Heart right ventricle (tissue), 16 donors: ENCODE measurements at regions not wholly inside any gene's neighbourhood (a gene's known extent, or its start where the extent isn't known, plus 50 kb on each side); places are given as distances from the start of the nearest gene placed in this dataset.

Experiments used
- ATAC-seq, 8 donors: fragments of 200-7000 bp; cut with Tn5 transposase; one replicate each; pipeline ENCODE4 v1.9.1; 2020; ENCODE audit warnings: mild to moderate bottlenecking in 8 of 8, moderate library complexity in 8 of 8, moderate number of reproducible peaks in 1 of 8
- DNase-seq, 2 donors: peaks; one replicate each; pipeline ENCODE4 v3.0.0-alpha.2; 2020
- H3K27ac ChIP-seq, 10 donors: fragments of 200-600 bp; sonication (generic) in 2 of 10; one replicate each; pipeline versions ENCODE4 v1.5.0 to v1.8.0; 2020 to 2022; ENCODE audit warnings: mild to moderate bottlenecking in 3 of 10
- H3K27me3 ChIP-seq, 7 donors: fragments of 200-600 bp; one replicate each; pipeline ENCODE4 v1.8.0; 2021 to 2022; ENCODE audit warnings: mild to moderate bottlenecking in 2 of 7
- H3K36me3 ChIP-seq, 9 donors: fragments of 200-600 bp; sonication (generic) in 1 of 9; one replicate each; pipeline versions ENCODE4 v1.5.0 to v1.8.0; 2020 to 2022; ENCODE audit warnings: mild to moderate bottlenecking in 2 of 9
- H3K4me1 ChIP-seq, 9 donors: fragments of 200-600 bp; sonication (generic) in 1 of 9; one replicate each; pipeline versions ENCODE4 v1.5.0 to v1.8.0; 2020 to 2022; ENCODE audit warnings: mild to moderate bottlenecking in 4 of 9
- H3K4me3 ChIP-seq, 10 donors: fragments of 200-600 bp; sonication (generic) in 2 of 10; one replicate each; pipeline versions ENCODE4 v1.5.0 to v1.8.0; 2020 to 2022; ENCODE audit warnings: mild to moderate bottlenecking in 7 of 10, moderate library complexity in 2 of 10
- H3K9me3 ChIP-seq, 11 donors: fragments of 200-600 bp in 10 of 11; sonication (generic) in 2 of 11; one replicate each; pipeline versions ENCODE4 v1.5.0 to v1.8.0; 2013 to 2022; ENCODE audit warnings: mild to moderate bottlenecking in 2 of 11, control low read depth in 1 of 11, moderate library complexity in 1 of 11
- WGBS, 2 donors: extraction: QIAGEN DNeasy Blood & Tissue Kit; methylation state at CpG; one replicate each; pipeline ENCODE4 v1.1.7; 2013; ENCODE audit warnings: inconsistent platforms in 1 of 2; 5-methylcytosine and 5-hydroxymethylcytosine counted together
- intact Hi-C, 10 donors: fragments of 100-400 bp; cut with DNase I; formaldehyde crosslinking; loops; one replicate each; pipeline versions ENCODE4 v1.11.1 to v1.14.2; 2022
- TF ChIP-seq, protein P1 (sequence below), 9 donors: fragments of 200-600 bp; sonication (generic) in 2 of 9; IDR thresholded peaks; one replicate each; pipeline versions ENCODE4 v1.5.0 to v1.8.0; 2021 to 2022; ENCODE audit warnings: antibody characterized with exemption in 9 of 9, mild to moderate bottlenecking in 5 of 9, moderate library complexity in 1 of 9
- donor health status: Arrhythmogenic right ventricular cardiomyopathy.
- donor health status: ischemic (EF 13 %, LVEDD 7.1; RV severe dilation, severe dysfunction).
- donor health status: healthy with polysubstance abuse.
- donor health status: DM: no; HTN: yes; CAD: no.
- donor health status: DM: no; HTN: no; CAD: no.
- donor health status: ischemic (EF 25% LVEDD 6.9; RV normal size, moderate dysfunction).
- donor health status: ischemic (EF 25% LVEDD 5.7; RV mildly dilated, moderate dysfunction).
- donor health status: healthy.
- donor health status: DM: yes; HTN: yes; CAD: no.
- donor health status: Ischemic cardiomyopathy.
- donor health status: ischemic (EF 35%, LVEDD 5.7; RV mildly dilated, moderate dysfunction).
- donor health status: nonischemic (EF 11% LVEDD 7.7; RV severe dilation, severe dysfunction).
- donor health status: DM: yes; HTN: yes; CAD: no.
- donor health status: PGD.
- donor health status: ischemic (EF 29% LVEDD 5.4; RV normal size, mild dysfunction).
- donor health status: nonischemic (EF 23%, LVEDD 6.1; RV moderate dilation, normal function).

DNA sequence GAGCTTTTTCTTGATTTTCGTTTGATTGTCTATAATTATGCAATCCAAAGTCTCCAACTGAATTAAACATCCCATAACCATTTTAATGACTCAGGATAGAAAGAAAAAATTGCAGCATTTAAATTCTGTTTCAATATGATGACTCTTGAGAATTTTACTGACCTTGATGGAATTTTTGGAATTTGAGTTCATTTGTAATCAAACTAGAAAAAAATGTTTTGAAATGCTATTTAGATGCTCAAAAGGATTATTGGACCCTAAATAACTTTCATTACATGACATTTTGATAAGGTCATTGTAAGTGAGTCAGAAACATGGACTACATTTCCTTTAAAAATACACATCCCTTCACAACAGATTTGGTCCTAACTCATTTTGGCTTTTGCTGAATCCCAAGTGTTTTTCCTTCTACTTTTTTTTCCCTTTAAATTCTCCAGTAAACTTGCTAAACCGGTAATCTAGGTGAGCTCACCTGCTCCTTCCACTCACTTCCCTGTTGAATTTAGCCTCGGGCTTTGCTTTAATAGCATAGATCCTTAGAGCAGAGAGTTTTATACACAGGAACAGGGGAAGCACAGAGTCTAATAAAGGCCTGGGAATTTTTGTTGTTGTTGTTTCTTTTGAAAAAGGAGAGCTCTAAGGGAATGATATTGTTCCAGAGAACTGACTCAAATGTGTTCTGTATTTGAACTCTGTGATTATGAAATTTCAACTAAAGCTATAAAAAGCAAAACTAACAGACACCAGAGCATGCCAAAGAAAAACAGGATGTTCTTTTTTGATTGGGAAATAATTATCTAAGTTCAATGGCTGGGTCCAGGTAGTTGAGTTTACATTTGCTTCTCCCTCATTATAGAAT is 1088.2 kb upstream of the CITED2 start:
- no peak for DNase-seq
- 37 to 42% methylated on average over 3 of the region's 3 CpGs for WGBS, 2 donors
- ATAC-seq = peak; percentile 63 to 83 (median 80)
- intact Hi-C loops = no loop called here
- Histone ChIP-seq H3K36me3 (no peaks in the 10 kb centered on the region), H3K27me3 (no peaks in the 10 kb centered on the region), H3K4me1 (peaks cover 0 to 21% (median 12%) of the 10 kb centered on the region in 9 donors), H3K4me3 (no peak overlapping the region), H3K9me3 (peaks cover 0 to 25% (median 7%) of the 10 kb centered on the region in 11 donors), H3K27ac (peak overlapping the region in 9 of 10 donors; percentile 11 to 82 (median 67))
- TF ChIP-seq, protein P1, sequence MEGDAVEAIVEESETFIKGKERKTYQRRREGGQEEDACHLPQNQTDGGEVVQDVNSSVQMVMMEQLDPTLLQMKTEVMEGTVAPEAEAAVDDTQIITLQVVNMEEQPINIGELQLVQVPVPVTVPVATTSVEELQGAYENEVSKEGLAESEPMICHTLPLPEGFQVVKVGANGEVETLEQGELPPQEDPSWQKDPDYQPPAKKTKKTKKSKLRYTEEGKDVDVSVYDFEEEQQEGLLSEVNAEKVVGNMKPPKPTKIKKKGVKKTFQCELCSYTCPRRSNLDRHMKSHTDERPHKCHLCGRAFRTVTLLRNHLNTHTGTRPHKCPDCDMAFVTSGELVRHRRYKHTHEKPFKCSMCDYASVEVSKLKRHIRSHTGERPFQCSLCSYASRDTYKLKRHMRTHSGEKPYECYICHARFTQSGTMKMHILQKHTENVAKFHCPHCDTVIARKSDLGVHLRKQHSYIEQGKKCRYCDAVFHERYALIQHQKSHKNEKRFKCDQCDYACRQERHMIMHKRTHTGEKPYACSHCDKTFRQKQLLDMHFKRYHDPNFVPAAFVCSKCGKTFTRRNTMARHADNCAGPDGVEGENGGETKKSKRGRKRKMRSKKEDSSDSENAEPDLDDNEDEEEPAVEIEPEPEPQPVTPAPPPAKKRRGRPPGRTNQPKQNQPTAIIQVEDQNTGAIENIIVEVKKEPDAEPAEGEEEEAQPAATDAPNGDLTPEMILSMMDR (IDR thresholded peaks at IDR 0.05) = no peak

GRCh38 chr6:140462076-140462452 is 1087.6 kb upstream of the CITED2 start:
- DNase-seq (no peak), ATAC-seq (peak in 2 of 8 donors; percentile 17 to 27)
- peaks cover 0 to 19% (median 5%) of the 10 kb centered on the region in 11 donors for H3K9me3 ChIP-seq
- intact Hi-C loops = no loop called here
- TF ChIP-seq, protein P1 (IDR thresholded peaks at IDR 0.05) = no peak
- no peaks in the 10 kb centered on the region for H3K36me3 ChIP-seq
- H3K4me3 ChIP-seq = no peak overlapping the region
- H3K27me3 ChIP-seq = no peaks in the 10 kb centered on the region
- peaks cover 0 to 21% (median 12%) of the 10 kb centered on the region in 9 donors for H3K4me1 ChIP-seq
- peak overlapping the region; percentile 8 to 82 (median 36) for H3K27ac ChIP-seq

GRCh38 chr6:140460267-140460666 is 1085.8 kb upstream of the CITED2 start:
- WGBS, 2 donors = 89 to 95% methylated on average over 1 of the region's 1 CpG

GRCh38 chr6:140459209-140459608 is 1084.8 kb upstream of the CITED2 start:
- WGBS, 2 donors = 90% methylated on average over 2 of the region's 2 CpGs
- H3K27me3 ChIP-seq = no peaks in the 10 kb centered on the region
- no peak for ATAC-seq

More at GRCh38 chr6:140460267-140460666, 1085.8 kb upstream of the CITED2 start:
- H3K4me3 ChIP-seq = no peak overlapping the region
- no peak overlapping the region for H3K27ac ChIP-seq
- intact Hi-C loops = no loop called here
- H3K36me3 ChIP-seq = no peaks in the 10 kb centered on the region
- DNase-seq = no peak
- TF ChIP-seq, protein P1 (IDR thresholded peaks at IDR 0.05) = no peak
- H3K27me3 ChIP-seq = no peaks in the 10 kb centered on the region
- H3K9me3 ChIP-seq = peaks cover 0 to 5% (median 0%) of the 10 kb centered on the region in 11 donors
- no peak for ATAC-seq
- H3K4me1 ChIP-seq = peaks cover 0 to 21% (median 12%) of the 10 kb centered on the region in 9 donors

More at GRCh38 chr6:140459209-140459608, 1084.8 kb upstream of the CITED2 start:
- intact Hi-C loops = no loop called here
- TF ChIP-seq, protein P1 (IDR thresholded peaks at IDR 0.05) = no peak
- Histone ChIP-seq H3K36me3 (no peaks in the 10 kb centered on the region), H3K9me3 (peaks cover 0 to 11% (median 0%) of the 10 kb centered on the region in 11 donors), H3K27ac (no peak overlapping the region), H3K4me1 (peaks cover 0 to 21% (median 12%) of the 10 kb centered on the region in 9 donors), H3K4me3 (no peak overlapping the region)
- no peak for DNase-seq
